SK-N-SH treated with all-trans-retinoic acid at 6 μM for 48 hours (cell line): ENCODE measurements at regions not wholly inside any gene's neighbourhood (a gene's known extent, or its start where the extent isn't known, plus 50 kb on each side); places are given as distances from the start of the nearest gene placed in this dataset.

Experiments used
- ESRRG ChIP-seq: fragments of 250-450 bp; sonication (Bioruptor Pico); IDR thresholded peaks from 2 replicates; pipeline ENCODE4 v1.6.1; 2021; ENCODE audit warnings: mild to moderate bottlenecking
- GLIS3 ChIP-seq: fragments of 250-450 bp; sonication (Bioruptor Pico); IDR thresholded peaks from 2 replicates; pipeline ENCODE4 v1.5.0; 2020; ENCODE audit warnings: mild to moderate bottlenecking, moderate library complexity
- ISL1 ChIP-seq: fragments of 250-450 bp; sonication (Bioruptor Pico); IDR thresholded peaks from 2 replicates; pipeline ENCODE4 v2.1.2; 2022; ENCODE audit warnings: mild to moderate bottlenecking, moderate library complexity
- ZFP30 ChIP-seq: fragments of 450-650 bp; formaldehyde crosslinking; IDR thresholded peaks from 2 replicates; pipeline ENCODE4 v1.5.0; 2022; ENCODE audit warnings: mild to moderate bottlenecking, moderate library complexity

DNA sequence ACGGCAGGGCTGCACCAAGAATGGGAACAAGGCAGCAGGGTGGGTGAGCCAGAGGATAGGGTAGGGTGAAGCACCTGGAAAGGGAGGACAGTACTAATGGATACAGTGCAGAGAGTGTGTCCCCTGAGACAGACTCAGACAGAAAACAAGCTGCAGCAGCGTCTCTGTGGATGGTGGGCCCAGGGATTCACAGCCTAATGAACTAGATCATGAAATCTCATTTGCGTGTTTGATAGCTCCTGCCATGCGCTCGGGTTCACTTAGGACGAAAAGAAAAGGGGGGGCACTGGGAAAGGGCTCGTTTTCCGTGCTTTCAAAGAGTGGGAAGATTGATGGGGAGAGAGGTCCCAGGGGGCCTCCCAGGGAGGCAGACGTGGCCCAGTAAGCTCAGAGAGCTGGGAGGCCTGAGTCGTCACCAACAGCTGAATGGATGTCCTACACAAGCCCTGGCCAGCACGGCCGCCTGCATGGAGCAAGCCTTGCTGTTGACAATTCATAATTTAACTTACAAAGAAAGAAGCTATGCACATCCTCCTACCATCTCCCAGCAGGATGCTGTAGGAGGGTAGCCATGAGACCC, 446.9 kb downstream of the BCOR start:
- TF ChIP-seq ZFP30 (CRISPR knock-in tag): no peak
- TF ChIP-seq ISL1: no peak
- TF ChIP-seq ESRRG (CRISPR knock-in tag): no peak
- no peak for TF ChIP-seq GLIS3 (CRISPR knock-in tag)
